ENCODE measurements at regions not wholly inside any gene's neighbourhood (a gene's known extent, or its start where the extent isn't known, plus 50 kb on each side); places are given as distances from the start of the nearest gene placed in this dataset.

GRCh38 chr2:212921711-212922110 lies 229.7 kb downstream of the IKZF2 start:
- TF ChIP-seq EZH2 (IDR thresholded peaks at IDR 0.05; ENCODE audit: insufficient read depth, poor library complexity, severe bottlenecking) = no peak
- no peak for TF ChIP-seq EZH2phosphoT487 (IDR thresholded peaks at IDR 0.05; ENCODE audit: insufficient read depth, low read depth)
